GM19395 (cell line): ENCODE measurements at regions not wholly inside any gene's neighbourhood (a gene's known extent, or its start where the extent isn't known, plus 50 kb on each side); places are given as distances from the start of the nearest gene placed in this dataset.
"Not testable (repeated sequence)": the region's sequence is repeated elsewhere in the genome, so short reads cannot be mapped to it uniquely, and the experiment has no call there.

Experiments used
- ATAC-seq: cut with Tn5 transposase; IDR thresholded peaks from one replicate; pipeline ENCODE4 v1.9.1; 2021; ENCODE audit warnings: mild to moderate bottlenecking, moderate library complexity; ENCODE audit not compliant: unreplicated experiment

- peak; percentile 32 for ATAC-seq
Observed at GRCh38 chr1:83406693-83407371, 592.1 kb downstream of the TTLL7 start.

GRCh38 chr1:83405789-83406188 lies 593.1 kb downstream of the TTLL7 start:
- ATAC-seq: peak; percentile 85

- ATAC-seq: not testable (repeated sequence)
Observed at GRCh38 chr1:83403500-83403899, 595.4 kb downstream of the TTLL7 start.

GRCh38 chr1:83401146-83401545 lies 597.8 kb downstream of the TTLL7 start:
- ATAC-seq: not testable (repeated sequence)

DNA sequence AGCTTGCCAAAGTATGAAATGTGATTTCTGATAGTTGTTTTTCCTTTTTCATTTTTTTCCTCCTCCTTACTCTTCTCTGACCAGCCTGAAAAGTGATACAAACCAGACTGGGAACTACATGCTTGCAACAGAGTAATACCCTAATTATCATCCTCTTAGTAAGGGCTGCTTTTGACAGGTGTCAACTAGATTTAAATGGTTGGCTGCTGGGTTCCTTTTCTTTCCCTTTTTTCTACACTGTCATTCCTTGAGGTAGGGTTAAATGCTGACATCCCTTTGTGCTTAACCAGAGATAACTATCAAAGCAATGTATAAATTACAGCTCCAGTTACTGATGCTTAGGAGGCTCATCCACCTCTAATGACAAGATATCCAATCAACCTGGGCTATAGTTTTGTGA lies 598.8 kb downstream of the TTLL7 start:
- not testable (repeated sequence) for ATAC-seq

DNA sequence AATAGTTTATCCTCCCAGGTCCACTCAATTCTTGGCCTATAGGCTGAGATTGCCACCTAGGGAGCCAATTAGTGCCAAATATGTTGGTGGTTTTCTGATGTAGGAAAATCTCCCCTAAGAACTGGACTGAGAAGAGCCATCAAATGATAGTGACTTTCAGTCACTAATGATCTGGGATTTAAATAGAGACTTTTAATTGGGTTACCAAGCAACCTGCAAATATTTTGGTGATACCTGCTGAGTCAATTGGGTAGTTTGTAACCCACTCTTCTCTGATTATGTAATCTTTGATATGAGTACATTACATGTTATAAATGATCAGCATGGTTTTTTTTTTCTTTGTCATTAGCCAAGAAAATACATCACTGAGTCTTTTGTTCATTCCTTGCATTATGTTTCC lies 600.8 kb downstream of the TTLL7 start:
- ATAC-seq: not testable (repeated sequence)

GRCh38 chr1:83395130-83395529 lies 603.8 kb downstream of the TTLL7 start:
- not testable (repeated sequence) for ATAC-seq

- ATAC-seq: not testable (repeated sequence)
Observed at GRCh38 chr1:83386946-83387345, 612.0 kb downstream of the TTLL7 start.

DNA sequence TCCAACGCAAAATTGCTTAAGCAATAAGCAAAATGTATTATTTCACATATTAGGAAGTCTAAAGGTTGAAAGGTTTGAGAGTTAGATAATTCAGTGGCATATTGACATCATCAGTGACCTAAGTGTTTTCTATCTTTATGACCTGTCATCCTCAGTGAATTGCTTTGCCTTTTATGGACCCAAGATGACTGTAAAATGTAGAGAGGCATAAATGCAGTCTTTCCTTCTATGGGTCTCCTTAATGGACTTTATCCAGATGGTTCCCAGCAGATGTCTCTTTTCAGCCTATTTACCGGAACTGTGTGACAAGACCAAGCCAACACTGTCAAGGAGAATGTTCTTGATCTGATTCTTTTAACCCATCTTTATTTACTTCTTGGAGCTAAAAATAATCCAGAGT lies 615.8 kb downstream of the TTLL7 start:
- not testable (repeated sequence) for ATAC-seq

GRCh38 chr1:83373018-83373417 lies 625.9 kb downstream of the TTLL7 start:
- not testable (repeated sequence) for ATAC-seq

DNA sequence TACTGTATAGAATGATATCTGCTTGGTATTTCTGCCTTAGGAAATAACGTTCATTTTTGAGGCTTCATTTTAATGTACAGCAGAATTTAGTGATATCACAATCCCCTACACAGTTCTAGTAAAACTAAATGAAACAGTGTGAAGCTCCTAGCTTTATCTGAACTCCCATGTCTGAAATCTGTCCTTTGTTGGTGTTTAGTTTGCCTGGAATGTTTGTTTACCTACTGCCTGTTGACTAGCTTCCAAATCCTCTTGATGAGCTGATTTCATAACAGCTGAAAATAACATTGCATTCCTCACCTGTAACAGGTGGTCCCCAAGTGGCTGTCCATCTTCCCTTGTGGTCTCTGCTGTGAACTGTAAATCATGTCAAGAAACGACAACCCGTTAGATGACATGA lies 629.1 kb downstream of the TTLL7 start:
- ATAC-seq: not testable (repeated sequence)

DNA sequence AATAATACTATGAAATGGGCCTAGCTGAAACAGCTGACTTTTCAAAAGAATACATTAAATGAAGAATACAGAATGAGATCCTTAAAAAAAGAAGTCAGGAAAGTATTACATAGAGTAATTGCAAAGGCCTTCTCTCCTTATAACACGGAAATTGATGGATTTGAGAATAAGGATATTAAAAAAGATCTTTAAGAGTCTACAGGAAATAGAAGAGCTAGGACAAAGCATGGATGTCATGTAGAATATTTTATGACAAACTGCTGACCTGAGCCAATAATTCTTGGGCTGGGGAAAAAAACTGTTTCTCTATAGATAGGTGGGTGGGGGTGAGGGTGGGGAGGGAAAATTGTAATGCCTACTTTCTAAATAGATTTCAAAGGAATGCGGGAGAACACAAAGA lies 633.6 kb downstream of the TTLL7 start:
- ATAC-seq: not testable (repeated sequence)

DNA sequence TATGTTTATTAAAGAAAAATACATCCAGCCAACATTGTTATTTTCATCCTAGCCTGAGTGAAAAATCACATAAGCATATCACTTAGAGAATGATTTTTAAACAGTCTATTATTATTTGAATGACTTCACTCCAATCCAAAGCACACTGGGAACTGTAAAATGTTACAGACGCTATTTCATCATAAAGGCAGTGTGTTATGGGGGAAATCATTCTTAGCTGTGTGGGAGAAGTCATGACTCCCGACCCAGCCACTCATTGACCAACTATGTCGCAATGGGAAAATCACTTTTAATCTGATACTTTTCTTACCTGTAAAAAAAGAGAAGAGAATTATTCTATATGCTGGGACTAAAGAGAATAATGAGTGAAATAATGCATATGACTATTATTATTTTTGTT lies 653.6 kb downstream of the TTLL7 start:
- not testable (repeated sequence) for ATAC-seq

GRCh38 chr1:83343767-83344166 lies 655.2 kb downstream of the TTLL7 start:
- ATAC-seq: not testable (repeated sequence)

- not testable (repeated sequence) for ATAC-seq
Observed at GRCh38 chr1:83342995-83343394, 655.9 kb downstream of the TTLL7 start.

GRCh38 chr1:83332308-83332707 lies 666.6 kb downstream of the TTLL7 start:
- not testable (repeated sequence) for ATAC-seq

DNA sequence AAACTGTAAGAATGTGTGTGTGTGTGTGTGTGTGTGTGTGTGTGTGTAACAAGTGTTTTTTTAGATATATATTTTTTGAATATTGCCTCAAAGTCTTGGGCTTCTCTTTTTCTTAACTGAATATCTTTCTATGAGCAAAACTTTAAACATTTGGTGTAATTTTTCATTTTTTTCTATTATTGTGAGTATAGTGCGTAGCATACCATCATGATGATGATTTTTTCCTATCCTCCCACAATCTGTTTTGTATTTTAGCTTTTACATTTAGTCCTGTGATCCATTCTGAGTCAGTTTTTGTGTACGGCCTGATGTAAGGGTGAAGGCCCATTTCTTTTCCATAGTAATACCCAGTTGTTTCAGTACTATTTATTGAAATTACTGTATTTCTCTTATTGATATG lies 680.6 kb downstream of the TTLL7 start:
- ATAC-seq: no peak

- not testable (repeated sequence) for ATAC-seq
Observed at GRCh38 chr1:83315446-83315845, 683.5 kb downstream of the TTLL7 start.

GRCh38 chr1:83310161-83310560 lies 688.8 kb downstream of the TTLL7 start:
- not testable (repeated sequence) for ATAC-seq

- ATAC-seq: not testable (repeated sequence)
Observed at GRCh38 chr1:83309035-83309434, 689.9 kb downstream of the TTLL7 start.

DNA sequence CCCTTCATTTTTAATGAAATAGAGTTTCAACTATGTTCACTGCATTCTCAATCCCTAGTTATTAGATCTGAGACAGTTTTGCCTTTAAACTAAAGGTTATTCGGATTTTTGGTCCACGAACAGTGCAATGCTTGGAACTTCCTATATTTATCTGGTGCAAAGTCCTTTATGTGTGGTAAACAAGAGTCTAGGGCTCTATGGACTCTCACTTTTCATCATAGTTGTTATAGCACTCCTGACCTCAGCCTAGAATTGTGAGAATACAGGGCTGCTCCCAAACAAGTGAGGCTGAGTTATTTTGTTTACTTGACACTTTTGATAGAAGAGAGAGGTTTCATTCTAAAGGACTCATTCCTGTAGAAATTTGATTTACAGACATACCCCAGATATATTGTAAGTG lies 692.1 kb downstream of the TTLL7 start:
- ATAC-seq: not testable (repeated sequence)

- not testable (repeated sequence) for ATAC-seq
Observed at GRCh38 chr1:83295594-83295993, 703.3 kb downstream of the TTLL7 start.

DNA sequence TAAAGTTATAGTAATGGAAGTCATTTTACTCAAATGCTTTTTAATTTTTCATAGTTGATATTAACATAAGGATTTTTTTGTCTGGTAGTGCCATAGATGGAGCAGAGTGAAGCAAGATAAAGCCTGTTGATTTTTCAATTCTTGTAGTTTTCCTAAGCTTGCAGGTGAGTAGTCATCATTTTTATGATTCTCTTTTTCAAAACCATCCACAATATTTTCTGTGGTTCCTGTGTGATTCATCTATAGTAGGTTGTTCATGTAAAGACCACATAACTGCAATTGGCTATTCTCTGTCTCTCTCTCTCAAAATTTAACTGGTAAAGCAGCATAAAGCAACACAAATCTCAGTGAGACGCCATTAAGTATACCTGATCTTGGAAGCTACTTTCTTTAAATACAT lies 711.5 kb downstream of the TTLL7 start:
- not testable (repeated sequence) for ATAC-seq
